Loucy (cell line): ENCODE measurements at regions not wholly inside any gene's neighbourhood (a gene's known extent, or its start where the extent isn't known, plus 50 kb on each side); places are given as distances from the start of the nearest gene placed in this dataset.
"Not testable (repeated sequence)": the region's sequence is repeated elsewhere in the genome, so short reads cannot be mapped to it uniquely, and the experiment has no call there.

Experiments used
- H2AFZ ChIP-seq: fragments of 200-600 bp; sonication (generic); 2 replicates; pipeline ENCODE4 v1.6.0; 2016; ENCODE audit warnings: antibody characterized with exemption, mild to moderate bottlenecking, low read length, moderate library complexity
- H3F3A ChIP-seq: fragments of 200-600 bp; 2 replicates; pipeline ENCODE4 v1.6.0; 2016; ENCODE audit warnings: antibody characterized with exemption, low read depth, mild to moderate bottlenecking
- H3K27me3 ChIP-seq: fragments of 200-600 bp; sonication (generic); 2 replicates; pipeline ENCODE4 v1.6.1; 2014; ENCODE audit warnings: low read length, mild to moderate bottlenecking; ENCODE audit not compliant: insufficient read depth, poor library complexity, severe bottlenecking
- H3K36me3 ChIP-seq: fragments of 200-600 bp; sonication (generic); 2 replicates; pipeline ENCODE4 v1.6.1; 2016; ENCODE audit warnings: low read length; ENCODE audit not compliant: insufficient read depth
- H3K4me1 ChIP-seq: fragments of 200-600 bp; sonication (generic); 2 replicates; pipeline ENCODE4 v1.5.1; 2014; ENCODE audit warnings: low read length, mild to moderate bottlenecking; ENCODE audit not compliant: insufficient read depth, poor library complexity, severe bottlenecking
- H3K4me2 ChIP-seq: fragments of 200-600 bp; sonication (generic); 2 replicates; pipeline ENCODE4 v1.6.0; 2014; ENCODE audit warnings: antibody characterized with exemption, low read length, low read depth, mild to moderate bottlenecking; ENCODE audit not compliant: poor library complexity, severe bottlenecking
- H3K4me3 ChIP-seq: fragments of 200-600 bp; sonication (generic); 2 replicates; pipeline ENCODE4 v1.5.1; 2014; ENCODE audit warnings: low read length, mild to moderate bottlenecking, mixed read lengths; ENCODE audit not compliant: poor library complexity, severe bottlenecking
- H3K79me2 ChIP-seq: fragments of 200-600 bp; sonication (generic); 2 replicates; pipeline ENCODE4 v1.6.1; 2014; ENCODE audit warnings: low read length; ENCODE audit not compliant: insufficient read depth
- H3K9ac ChIP-seq: fragments of 200-600 bp; sonication (generic); 2 replicates; pipeline ENCODE4 v1.6.0; 2014; ENCODE audit warnings: mild to moderate bottlenecking, low read depth, low read length, moderate library complexity; ENCODE audit not compliant: poor library complexity, severe bottlenecking
- H3K9me2 ChIP-seq: fragments of 200-600 bp; sonication (generic); replicated peaks from 2 replicates; pipeline ENCODE4 v1.6.1; 2016; ENCODE audit warnings: low read depth, low read length, mixed read lengths
- H3K9me3 ChIP-seq: fragments of 200-600 bp; sonication (generic); 2 replicates; pipeline ENCODE4 v1.6.1; 2014; ENCODE audit warnings: mild to moderate bottlenecking, antibody characterized with exemption, low read length, low read depth; ENCODE audit not compliant: insufficient read depth
- H4K20me1 ChIP-seq: fragments of 200-600 bp; sonication (generic); 2 replicates; pipeline ENCODE4 v1.6.0; 2014; ENCODE audit warnings: antibody characterized with exemption, low read length, mild to moderate bottlenecking; ENCODE audit not compliant: insufficient read depth, poor library complexity, severe bottlenecking

DNA sequence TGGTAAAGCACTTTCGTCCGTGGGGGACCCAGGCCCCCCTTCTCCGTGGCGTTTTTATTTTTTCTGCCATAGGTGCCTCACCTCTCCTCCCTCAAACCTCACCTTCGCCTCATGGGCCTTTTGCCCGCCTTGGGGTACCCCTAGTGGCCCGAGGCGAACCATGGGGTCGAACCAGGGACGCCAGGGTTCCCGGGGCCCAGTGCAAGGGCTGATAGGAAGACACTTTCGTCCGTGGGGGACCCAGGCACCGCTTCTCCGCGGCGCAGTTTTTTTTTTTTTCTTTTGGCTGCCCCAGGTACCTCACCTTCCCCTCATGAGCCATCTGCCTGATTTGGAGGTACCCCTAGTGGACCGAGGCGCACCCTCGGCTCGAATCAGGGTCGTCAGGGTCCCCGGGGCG, 527.8 kb downstream of the FOXD4L4 start:
- not testable (repeated sequence) for H3K9me2 ChIP-seq, H3F3A ChIP-seq, H4K20me1 ChIP-seq, H3K36me3 ChIP-seq, H3K4me2 ChIP-seq, H2AFZ ChIP-seq, H3K9ac ChIP-seq, H3K27me3 ChIP-seq, H3K79me2 ChIP-seq, H3K4me1 ChIP-seq, H3K4me3 ChIP-seq, H3K9me3 ChIP-seq

DNA sequence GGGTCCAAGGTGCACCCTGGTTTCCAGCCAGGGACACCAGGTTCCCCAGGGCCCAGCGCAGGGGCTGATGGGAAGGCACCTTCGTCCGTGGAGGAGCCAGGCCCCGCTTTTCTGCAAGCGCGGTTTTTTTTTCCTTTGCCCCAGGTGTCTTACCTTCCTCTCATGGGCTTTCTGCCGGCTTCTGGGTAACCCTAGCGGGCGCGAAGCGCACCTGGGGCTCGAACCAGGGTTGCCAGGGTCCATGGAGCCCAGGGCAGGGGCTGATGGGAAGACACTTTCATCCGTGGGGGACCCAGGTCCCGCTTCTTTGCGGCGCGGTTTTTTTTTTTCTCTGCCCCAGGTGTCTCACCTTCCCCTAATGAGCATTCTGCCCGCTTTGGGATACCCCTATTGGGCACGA, 529.3 kb downstream of the FOXD4L4 start:
- H3K4me3 ChIP-seq, H3K79me2 ChIP-seq, H3K4me1 ChIP-seq, H3K36me3 ChIP-seq, H3K27me3 ChIP-seq, H2AFZ ChIP-seq, H4K20me1 ChIP-seq, H3K9me3 ChIP-seq, H3F3A ChIP-seq, H3K9ac ChIP-seq, H3K9me2 ChIP-seq, H3K4me2 ChIP-seq: not testable (repeated sequence)

- not testable (repeated sequence) for H3K4me2 ChIP-seq, H4K20me1 ChIP-seq, H3K4me1 ChIP-seq, H3F3A ChIP-seq, H3K4me3 ChIP-seq, H3K36me3 ChIP-seq, H2AFZ ChIP-seq, H3K9me2 ChIP-seq, H3K9ac ChIP-seq, H3K79me2 ChIP-seq, H3K9me3 ChIP-seq, H3K27me3 ChIP-seq
Observed at GRCh38 chr9:66266856-66267430, 530.0 kb downstream of the FOXD4L4 start.

- H3K4me2 ChIP-seq, H3K4me3 ChIP-seq, H3K9ac ChIP-seq: not testable (repeated sequence)
Observed at GRCh38 chr9:66267684-66268083, 530.7 kb downstream of the FOXD4L4 start.

GRCh38 chr9:66269024-66269423, 532.1 kb downstream of the FOXD4L4 start:
- not testable (repeated sequence) for H3K79me2 ChIP-seq, H3K4me2 ChIP-seq, H3K36me3 ChIP-seq, H3K9ac ChIP-seq, H3F3A ChIP-seq, H3K4me1 ChIP-seq, H3K27me3 ChIP-seq, H3K9me2 ChIP-seq, H3K4me3 ChIP-seq, H2AFZ ChIP-seq, H4K20me1 ChIP-seq, H3K9me3 ChIP-seq

More at GRCh38 chr9:66267684-66268083, 530.7 kb downstream of the FOXD4L4 start:
- H3K36me3 ChIP-seq, H3K79me2 ChIP-seq, H3F3A ChIP-seq, H2AFZ ChIP-seq, H3K9me3 ChIP-seq, H3K4me1 ChIP-seq, H4K20me1 ChIP-seq, H3K27me3 ChIP-seq, H3K9me2 ChIP-seq: not testable (repeated sequence)

DNA sequence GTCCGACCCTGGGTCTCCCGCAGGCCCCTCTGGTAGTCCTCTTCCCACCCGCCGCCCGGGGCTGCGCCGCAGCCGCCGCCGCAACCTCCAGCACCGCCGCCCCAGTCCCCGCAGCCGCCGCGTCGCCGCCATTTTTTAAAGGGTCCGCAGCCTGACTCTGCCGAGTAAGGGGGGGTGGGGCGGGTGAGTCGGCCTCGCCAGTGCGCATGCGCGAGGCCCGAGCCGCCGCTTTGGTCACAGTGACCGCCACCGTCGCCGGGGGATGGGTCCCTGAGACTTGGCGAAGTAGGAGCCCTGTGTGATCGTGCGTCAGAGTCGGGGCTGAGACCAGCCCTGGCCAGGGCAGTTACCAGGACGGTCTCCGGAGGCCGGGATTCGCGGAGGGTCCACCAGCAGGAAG, 532.8 kb downstream of the FOXD4L4 start:
- peak overlapping the region; percentile 75 for H3K4me3 ChIP-seq
- H4K20me1 ChIP-seq, H3F3A ChIP-seq, H2AFZ ChIP-seq, H3K4me2 ChIP-seq, H3K9me3 ChIP-seq, H3K79me2 ChIP-seq, H3K36me3 ChIP-seq, H3K27me3 ChIP-seq, H3K9me2 ChIP-seq, H3K4me1 ChIP-seq: not testable (repeated sequence)
- peak overlapping the region; percentile 65 for H3K9ac ChIP-seq

- H3K9me3 ChIP-seq, H2AFZ ChIP-seq, H3F3A ChIP-seq, H3K27me3 ChIP-seq, H3K4me1 ChIP-seq, H3K9ac ChIP-seq, H3K4me3 ChIP-seq, H4K20me1 ChIP-seq, H3K9me2 ChIP-seq, H3K79me2 ChIP-seq, H3K36me3 ChIP-seq, H3K4me2 ChIP-seq: not testable (repeated sequence)
Observed at GRCh38 chr9:66278809-66279208, 541.9 kb downstream of the FOXD4L4 start.
